Ovary (tissue), 3 donors: ENCODE measurements at regions not wholly inside any gene's neighbourhood (a gene's known extent, or its start where the extent isn't known, plus 50 kb on each side); places are given as distances from the start of the nearest gene placed in this dataset.

Source experiments
- CTCF ChIP-seq, 3 donors: fragments of 450-650 bp in 2 of 3; fragments of 200-600 bp in 1 of 3; IDR thresholded peaks; one replicate each; pipeline versions ENCODE4 v1.5.1 to v1.8.0; 2016 to 2022; ENCODE audit warnings: antibody characterized with exemption in 3 of 3, mild to moderate bottlenecking in 1 of 3
- EP300 ChIP-seq: sonication (generic); formaldehyde crosslinking; IDR thresholded peaks from one replicate; pipeline ENCODE4 v1.6.1; 2017; ENCODE audit warnings: antibody characterized with exemption
- donor health status: DM: no; HTN: no; CAD: no.

- TF ChIP-seq CTCF (IDR thresholded peaks at IDR 0.05) (no peak), EP300 (no peak)
These were observed 111.4 kb upstream of the RBMS3 start for GRCh38 chr3:29169451-29169850.
